GM21528 (cell line): ENCODE measurements at regions not wholly inside any gene's neighbourhood (a gene's known extent, or its start where the extent isn't known, plus 50 kb on each side); places are given as distances from the start of the nearest gene placed in this dataset.
"Not testable (repeated sequence)": the region's sequence is repeated elsewhere in the genome, so short reads cannot be mapped to it uniquely, and the experiment has no call there.

Source experiments
- ATAC-seq: cut with Tn5 transposase; IDR thresholded peaks from one replicate; pipeline ENCODE4 v1.9.1; 2021; ENCODE audit warnings: mild to moderate bottlenecking, moderate library complexity; ENCODE audit not compliant: unreplicated experiment, low FRiP score

DNA sequence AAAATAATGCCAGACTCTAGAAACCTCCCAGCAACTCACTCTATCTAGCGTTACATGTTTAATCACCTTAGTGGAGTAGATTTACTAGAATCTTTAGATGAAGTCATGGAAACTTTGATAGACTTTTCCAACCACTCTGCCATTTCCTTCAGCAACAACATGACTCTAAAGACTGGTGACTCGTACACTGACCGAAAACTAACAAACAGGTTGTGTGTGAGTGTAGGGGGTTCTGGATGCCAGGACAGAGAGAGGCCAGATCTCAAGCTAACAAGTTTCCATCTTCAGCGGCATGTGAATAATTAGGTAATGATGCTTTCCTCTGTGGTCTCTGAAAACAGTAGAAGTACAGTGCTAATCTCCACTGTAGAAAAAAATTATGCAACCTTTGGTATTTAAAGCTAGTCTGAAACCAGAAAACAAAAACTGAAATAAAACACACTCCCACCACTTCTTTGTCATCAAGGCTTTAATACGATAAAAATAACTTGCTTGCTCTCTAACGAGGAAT, 286.4 kb downstream of the PRDM5 start:
- ATAC-seq: no peak

DNA sequence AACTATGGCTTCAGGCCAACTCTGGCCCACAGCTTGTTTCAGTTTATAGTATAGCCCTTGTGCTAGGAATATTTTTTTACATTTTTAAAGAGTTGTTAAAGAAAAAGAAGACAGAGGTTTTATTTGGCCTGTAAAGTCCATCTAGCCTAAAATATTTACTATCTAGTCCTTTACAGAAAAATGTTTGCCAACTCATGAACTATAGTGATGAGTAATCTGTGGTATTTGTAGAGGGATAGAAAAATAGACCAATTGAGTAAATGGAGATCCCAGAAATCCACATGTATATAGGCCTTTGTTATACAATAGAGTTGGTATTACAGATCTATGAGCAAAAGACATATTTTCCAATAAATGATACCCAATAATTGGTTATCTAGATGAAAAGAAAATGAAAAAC, 288.7 kb downstream of the PRDM5 start:
- no peak for ATAC-seq

DNA sequence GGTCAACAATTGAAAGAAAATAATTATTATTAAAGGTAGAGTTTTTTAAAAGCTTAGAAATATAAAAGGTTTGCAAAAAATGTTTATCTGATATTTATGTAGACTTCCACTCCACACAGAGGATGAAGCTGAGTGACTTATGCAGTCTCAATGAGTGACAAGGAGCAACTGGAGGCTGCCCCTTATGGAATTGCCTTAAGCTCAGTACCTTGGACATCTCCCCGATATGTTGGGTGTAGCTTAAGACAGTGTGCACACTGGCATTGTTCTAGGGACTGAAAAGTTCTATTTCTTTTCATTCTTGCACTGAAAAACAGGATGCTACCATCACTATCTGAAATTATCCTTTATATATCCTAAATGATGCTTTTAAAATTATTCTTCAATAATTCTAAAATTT, 292.1 kb downstream of the PRDM5 start:
- ATAC-seq: no peak

DNA sequence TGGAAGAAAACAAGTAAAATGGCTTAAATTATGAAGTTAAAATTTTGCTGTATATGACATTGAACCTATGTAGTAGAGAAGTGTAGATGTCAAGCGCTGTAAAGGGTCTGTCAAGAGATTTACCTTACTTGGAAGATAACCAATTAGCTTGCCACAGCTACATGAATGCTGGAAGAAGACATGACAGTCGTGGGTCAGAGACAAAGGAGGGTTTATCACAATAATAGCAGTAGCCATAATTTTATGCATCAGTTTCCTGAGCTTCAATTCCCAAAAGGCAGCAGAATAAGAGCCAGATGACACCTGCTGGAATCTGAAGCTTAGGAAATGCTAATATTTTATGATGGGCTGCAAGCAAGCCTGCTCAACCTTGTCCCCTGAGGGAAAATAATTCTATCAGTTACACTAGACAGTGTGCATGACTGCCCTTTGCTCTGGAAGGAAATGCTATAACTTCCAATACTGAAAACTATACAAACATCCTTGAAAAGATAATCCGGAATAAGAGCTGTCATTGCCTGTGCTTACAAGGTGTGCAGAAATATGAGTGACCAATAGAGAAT, 292.9 kb downstream of the PRDM5 start:
- ATAC-seq: no peak

DNA sequence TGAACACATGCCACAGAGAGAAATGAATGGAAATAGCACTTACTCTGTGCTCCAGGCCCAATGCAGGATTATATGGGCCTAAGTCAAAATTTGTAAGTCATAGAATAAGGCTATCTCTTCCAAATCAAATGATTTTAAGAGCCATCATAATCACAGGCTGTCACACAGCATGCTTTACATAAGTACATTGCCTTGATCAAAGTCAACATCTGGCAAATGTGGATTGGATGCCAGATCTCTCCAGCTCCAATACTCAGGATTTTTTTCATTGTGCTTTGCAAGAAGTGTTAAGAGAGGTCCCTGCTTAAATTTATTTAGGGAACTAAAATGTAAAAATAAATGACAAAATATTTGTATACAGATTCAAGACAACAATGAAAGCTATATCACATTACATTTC, 299.9 kb downstream of the PRDM5 start:
- no peak for ATAC-seq

DNA sequence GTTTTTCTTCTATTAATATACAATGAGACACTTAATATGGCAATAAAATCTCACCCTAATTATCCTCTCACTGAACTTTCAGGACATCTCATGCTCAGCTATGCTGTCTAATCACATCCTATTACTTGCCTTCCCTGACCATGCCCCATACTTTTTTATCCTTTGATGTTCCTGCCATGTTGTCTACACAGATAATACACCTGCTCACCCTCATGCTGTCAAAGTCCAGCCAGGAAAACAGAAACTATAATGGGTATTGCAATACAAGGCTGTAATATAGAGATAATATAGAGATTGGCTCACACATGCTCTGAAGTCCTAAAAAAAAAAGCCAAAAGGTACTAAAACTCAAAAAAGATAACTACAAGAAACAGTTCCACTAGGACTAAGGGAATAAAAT, 305.4 kb downstream of the PRDM5 start:
- ATAC-seq: no peak

DNA sequence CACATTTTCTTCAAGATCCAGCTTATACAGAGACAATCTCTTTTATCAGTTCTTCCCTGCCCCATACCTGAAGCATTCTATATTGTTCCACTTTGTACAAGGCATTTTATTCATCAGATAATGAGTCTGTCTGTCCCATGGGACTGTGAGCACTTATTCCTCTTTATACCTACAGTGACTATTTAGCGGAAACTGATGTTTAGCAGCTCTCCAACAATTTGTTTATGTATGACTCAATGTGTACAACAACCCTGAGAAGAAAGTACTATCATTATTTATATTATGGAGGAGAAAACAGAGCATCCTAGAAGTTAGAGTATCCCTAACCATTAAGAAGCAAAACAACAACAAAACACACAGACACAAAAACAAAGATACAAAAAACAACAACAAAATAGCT, 306.5 kb downstream of the PRDM5 start:
- ATAC-seq: no peak

DNA sequence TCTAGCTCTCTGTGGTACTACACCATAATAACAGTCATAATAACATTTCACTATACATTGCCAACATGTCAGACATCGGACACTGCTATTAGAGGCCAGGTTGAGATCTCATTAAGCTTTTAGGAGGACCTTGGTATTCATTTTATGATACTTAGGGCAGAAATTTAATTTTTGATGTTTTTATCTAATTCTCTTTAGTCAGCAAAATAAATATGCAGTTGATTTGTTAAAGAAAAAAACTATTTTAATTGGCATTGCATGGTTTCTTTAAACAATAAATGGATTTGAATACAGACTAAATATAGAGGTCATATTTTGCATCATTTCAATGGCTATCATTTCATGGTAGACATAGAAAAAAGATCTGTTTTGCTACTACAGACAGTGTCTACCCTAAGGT, 308.7 kb downstream of the PRDM5 start:
- ATAC-seq: no peak

DNA sequence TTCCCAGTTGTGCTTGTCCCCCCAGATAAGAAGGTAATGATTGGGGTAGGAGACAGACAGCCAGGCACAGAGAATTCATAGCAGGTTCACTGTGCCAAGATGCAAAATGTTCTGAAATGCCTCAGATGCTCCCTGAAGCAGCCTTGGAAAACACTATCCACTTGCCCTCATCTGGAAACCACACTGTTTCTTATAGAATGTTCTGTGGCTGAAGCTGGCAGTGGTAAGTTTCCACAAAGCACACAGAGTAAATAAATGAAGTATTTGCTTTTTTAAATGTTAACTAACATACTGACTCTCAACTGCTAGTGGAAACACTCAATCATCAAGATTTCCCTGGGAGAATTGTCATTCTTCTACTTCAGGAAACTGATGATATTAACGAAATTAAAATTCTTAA, 311.4 kb downstream of the PRDM5 start:
- no peak for ATAC-seq

DNA sequence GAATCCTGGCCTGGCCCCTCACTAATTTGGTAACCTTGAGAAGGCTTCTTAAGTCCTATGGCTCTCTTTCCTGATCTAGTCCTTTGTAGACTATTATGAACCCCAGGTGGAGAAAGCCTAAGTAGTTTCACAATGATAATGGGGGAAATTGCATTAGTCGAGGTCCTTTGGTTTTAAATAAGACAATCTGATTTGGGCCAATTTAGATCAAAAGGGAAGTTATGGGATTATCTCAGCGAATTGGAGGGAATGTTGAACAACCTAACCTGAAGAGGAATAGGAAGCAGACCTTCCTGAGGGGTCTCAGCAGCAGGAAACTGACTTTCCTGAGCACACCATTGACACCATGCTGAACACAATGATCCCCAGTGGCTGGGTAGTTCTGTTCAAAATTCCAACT, 331.5 kb downstream of the PRDM5 start:
- ATAC-seq: no peak

DNA sequence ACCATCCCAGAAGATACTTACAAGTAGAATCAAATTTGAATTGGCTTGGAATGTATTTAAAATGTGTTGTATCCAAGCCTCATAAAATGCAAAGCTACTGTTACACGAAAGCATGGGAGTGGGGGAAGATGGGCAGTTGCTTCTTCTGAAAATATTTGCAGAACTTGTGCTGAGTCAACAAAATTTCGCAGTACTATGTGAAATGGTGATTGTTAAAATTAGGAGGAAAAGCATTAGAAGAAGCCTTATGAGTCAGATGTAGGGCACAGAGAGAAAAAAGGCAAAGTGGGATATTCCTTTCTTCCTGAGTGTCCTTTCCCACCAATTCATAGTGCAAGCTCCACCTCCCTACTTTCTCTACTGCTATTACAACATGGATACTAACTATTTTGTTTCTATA, 332.7 kb downstream of the PRDM5 start:
- no peak for ATAC-seq

DNA sequence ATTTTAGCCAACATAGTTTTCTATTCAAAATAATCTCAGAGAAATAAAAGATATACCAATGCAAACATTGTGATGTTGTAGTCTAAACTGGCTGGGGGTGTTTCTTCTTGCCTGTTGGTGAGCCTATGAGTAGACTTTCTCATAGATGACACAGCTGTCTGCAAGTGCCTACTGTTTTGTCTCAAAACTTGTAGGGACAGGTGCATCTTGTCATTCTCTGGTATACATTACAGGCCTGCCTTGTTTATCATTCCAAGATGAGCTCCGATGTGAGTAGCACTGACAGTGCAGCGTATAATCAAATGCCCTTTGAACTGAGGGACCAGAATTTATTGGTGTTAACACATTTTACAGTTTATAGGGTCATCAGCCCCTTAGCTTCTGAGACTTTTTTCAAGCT, 353.8 kb downstream of the PRDM5 start:
- ATAC-seq: no peak

DNA sequence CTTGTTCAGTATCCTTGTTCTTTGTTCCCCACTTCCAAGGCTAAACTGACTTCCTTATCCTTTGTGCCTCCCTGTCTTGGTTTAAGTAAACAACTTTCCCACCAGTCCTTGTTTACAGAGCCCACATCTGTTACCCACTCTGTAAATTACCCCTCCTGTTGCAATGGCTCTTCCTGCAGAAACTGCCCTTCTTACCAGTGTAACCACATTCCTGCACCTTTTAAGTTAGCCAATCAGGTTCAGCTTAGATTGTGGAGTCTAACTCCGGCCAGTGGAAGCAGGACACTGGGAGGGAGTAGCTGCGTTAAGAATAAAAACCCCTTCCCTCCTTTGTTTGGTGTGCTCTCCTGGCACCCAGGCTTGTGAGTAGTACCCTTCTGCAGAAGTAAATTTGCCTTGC, 360.9 kb downstream of the PRDM5 start:
- no peak for ATAC-seq

DNA sequence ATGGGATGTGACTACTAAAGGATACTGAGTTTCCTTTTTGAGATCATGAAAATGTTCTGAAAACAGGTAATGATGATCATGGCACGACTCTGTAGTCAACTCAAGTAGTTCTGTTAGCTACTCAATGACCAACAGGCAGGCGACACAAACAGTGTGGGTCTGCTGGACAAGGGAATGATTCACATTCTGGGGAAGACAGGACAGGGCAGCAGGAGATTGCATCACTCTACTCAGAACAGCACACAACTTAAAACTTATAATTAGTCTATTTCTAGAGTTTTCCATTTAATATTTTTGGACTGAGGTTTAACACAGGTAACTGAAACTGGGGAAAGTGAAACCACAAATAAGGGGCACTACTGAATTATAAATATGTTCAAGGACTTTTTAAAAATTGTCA, 365.2 kb downstream of the PRDM5 start:
- ATAC-seq: no peak

DNA sequence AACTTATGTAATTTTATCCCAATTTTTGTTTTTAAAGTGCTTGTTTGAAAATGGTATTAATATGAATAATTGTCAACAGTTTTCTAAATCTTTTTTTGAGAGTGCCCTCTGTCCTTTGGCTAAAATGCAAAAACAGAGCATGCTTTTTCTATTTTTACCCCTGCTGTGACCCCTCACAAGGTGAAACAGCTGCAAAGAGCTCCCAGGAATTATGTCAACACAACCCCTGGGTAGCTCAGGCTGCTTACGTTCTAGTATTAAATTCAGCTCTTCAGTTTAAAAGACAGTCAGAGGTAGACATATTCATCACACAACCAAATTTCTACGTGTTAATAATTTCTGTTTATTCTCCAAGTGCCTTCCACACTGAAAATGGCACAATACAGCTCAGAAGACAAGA, 367.5 kb downstream of the PRDM5 start:
- ATAC-seq: no peak

DNA sequence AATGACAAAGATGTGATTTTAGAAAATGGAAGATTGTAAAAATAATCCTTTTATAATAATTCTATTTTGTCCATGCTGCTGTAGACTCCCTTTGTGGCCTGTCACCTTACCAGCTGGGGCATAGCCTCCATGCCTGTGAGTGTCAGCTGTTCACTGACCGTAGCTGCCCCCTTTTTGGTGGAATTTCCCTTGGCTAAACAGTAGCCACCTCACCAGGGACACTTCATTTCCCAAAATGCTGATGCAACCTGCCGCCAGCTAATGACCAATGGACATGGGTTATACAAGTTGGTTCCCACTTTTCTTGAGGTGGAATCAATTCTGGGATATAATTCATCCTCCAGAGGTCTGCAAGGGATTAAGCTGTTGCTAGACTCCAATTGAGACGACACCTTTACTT, 368.4 kb downstream of the PRDM5 start:
- ATAC-seq: no peak

DNA sequence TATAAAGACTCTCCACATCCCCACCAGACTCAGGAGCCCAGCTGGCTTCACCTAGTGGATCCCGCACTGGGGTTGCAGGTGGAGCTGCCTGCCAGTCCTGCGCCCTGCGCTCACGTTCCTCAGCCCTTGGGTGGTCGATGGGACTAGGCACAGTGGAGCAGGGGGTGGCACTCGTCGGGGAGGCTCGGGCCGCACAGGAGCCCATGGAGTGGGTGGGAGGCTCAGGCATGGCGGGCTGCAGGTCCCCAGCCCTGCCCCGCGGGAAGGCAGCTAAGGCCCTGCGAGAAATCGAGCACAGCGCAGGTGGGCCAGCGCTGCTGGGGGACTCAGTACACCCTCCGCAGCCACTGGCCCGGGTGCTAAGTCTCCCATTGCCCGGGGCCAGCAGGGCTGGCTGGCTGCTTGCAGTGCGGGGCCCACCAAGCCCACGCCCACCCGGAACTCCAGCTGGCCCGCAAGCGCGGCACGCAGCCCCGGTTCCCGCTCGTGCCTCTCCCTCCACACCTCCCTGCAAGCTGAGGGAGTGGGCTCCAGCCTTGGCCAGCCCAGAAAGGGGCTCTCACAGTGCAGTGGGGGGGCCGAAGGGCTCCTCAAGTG, 371.8 kb downstream of the PRDM5 start:
- ATAC-seq: not testable (repeated sequence)

DNA sequence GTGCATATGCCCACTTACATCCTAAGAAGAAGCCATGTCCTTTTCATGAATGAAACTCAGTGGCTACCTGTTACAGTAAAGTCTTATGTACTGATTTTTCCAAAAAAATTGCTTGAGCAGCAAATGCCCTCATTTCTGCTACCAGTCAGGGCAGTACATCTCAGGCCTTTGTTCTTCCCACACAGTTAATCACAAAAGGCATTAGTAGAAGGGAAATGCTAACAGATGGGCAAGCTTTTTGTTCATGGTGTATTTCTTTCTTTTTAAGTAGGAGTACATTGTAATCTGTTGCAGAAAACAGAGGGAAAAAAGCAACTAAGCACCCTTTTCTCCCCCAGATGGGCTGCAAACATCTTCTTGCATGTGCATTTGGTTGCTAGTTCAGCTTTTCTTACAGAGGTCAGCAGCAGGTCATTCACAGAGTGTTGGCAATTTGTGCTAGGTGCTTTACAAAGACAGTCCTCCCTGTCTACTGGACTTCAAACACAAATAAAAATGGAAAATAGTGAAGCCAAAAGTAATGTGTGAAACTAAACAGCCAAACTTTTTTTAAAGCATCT, 373.4 kb downstream of the PRDM5 start:
- ATAC-seq: no peak

DNA sequence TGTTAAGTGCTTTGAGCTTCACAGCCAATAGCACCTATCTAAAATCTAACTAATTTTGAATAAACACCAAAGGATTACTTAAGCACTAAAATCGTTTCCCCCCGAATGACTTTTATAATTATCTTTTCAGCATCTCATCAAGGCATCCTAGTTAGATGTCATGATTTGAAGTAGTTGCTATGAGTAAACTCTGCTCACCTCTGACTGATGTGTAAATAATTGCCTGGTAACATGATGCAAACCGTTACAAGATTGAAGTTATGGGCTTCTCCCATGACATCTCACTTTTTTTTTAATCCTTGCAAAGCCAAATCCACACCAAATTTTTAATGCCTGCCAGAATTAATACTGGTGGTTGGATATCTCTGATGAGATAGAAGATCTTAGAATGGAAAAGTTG, 377.1 kb downstream of the PRDM5 start:
- no peak for ATAC-seq

DNA sequence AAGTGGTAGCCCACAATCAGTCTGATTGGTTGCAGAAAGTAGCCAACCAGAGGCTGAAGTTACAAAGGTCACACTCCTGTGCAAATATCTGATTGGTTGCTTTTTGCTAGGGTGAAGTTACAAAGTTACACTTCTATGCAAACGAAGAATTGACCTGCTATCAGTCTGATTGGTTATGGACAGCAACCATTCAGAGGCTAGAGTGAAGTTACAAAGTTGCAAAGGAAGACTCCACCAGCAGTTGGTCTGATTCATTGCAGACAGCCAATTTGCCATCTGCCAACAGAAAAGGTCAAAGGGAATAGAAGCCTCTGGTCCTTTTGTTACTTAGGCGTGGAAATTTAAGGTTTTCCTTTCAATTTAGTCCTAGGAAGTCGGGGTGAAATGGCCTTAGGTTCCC, 377.7 kb downstream of the PRDM5 start:
- no peak for ATAC-seq

DNA sequence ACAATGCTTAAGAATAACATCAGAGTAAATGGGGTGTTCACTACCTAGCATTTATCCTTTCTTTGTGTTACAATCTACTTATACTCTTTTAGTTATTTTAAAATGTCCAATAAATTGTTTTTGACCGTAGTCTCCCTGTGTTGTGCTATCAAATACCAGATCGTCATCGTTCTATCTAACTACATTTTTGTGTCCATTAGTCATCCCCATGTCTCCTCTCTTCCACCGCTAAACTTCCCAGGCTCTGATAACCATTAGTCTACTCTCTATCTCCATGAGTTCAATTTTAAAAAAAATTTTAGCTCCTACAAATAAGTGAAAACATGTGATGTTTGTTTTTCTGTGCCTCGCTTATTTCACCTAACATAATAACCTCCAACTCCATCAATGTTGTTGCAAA, 381.9 kb downstream of the PRDM5 start:
- no peak for ATAC-seq

DNA sequence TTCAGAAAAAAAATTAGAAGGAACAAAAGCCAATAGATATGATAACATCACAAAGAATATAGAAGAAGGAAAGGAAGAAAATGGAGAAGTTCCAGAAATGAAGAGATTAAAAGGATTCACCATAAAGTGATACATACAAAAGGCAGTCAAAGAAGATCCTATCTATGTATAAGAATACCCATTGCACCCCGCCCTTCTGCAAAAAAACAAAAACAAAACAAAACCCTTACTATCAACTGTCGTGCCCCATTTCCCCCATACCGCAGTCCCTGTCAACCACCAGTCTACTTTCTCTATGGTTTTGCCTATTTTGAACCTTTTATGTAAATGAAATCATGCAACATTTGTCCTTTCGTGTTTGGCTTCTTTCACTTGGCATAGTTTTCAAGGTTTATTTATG, 385.6 kb downstream of the PRDM5 start:
- ATAC-seq: no peak
